HEK293T (cell line): ENCODE measurements at regions not wholly inside any gene's neighbourhood (a gene's known extent, or its start where the extent isn't known, plus 50 kb on each side); places are given as distances from the start of the nearest gene placed in this dataset.

Experiments
- CTCF ChIA-PET: fragments of 350-600 bp; formaldehyde crosslinking; extraction: SDS; loops from one replicate; lab custom pipeline; 2021; ENCODE audit warnings: antibody characterized with exemption, inconsistent platforms; lab: Yijun Ruan, JAX
- POLR2A ChIA-PET: fragments of 350-600 bp; formaldehyde crosslinking; extraction: SDS; loops from one replicate; lab custom pipeline; 2020; ENCODE audit warnings: antibody characterized with exemption, inconsistent platforms; lab: Yijun Ruan, JAX
- DNase-seq: peaks from one replicate; pipeline ENCODE4 v3.0.0; 2012; ENCODE audit warnings: mixed read lengths; ENCODE audit errors: extremely low spot score
- ARNT ChIP-seq: fragments of 450-650 bp; IDR thresholded peaks from 2 replicates; pipeline ENCODE4 v1.6.1; 2017; ENCODE audit warnings: mild to moderate bottlenecking
- BHLHE40 ChIP-seq: fragments of 450-650 bp; IDR thresholded peaks from 2 replicates; pipeline ENCODE4 v1.6.1; 2016; ENCODE audit warnings: mild to moderate bottlenecking, moderate library complexity, borderline replicate concordance
- CTBP1 ChIP-seq: fragments of 450-650 bp; IDR thresholded peaks from 2 replicates; pipeline ENCODE4 v1.6.1; 2016; ENCODE audit warnings: borderline replicate concordance
- ELF4 ChIP-seq: fragments of 450-650 bp; IDR thresholded peaks from 2 replicates; pipeline ENCODE4 v1.6.1; 2017; ENCODE audit warnings: antibody characterized with exemption
- FOXA1 ChIP-seq: fragments of 450-650 bp; IDR thresholded peaks from 2 replicates; pipeline ENCODE4 v1.6.1; 2016; ENCODE audit warnings: mild to moderate bottlenecking
- FOXK2 ChIP-seq: fragments of 450-650 bp; IDR thresholded peaks from 2 replicates; pipeline ENCODE4 v1.6.1; 2016; ENCODE audit warnings: mild to moderate bottlenecking
- FOXM1 ChIP-seq: fragments of 450-650 bp; IDR thresholded peaks from 2 replicates; pipeline ENCODE4 v1.6.1; 2017; ENCODE audit warnings: mild to moderate bottlenecking, borderline replicate concordance
- HDGF ChIP-seq: fragments of 450-650 bp; IDR thresholded peaks from 2 replicates; pipeline ENCODE4 v1.6.1; 2017; ENCODE audit warnings: antibody characterized with exemption, borderline replicate concordance
- L3MBTL2 ChIP-seq: fragments of 450-650 bp; conservative IDR thresholded peaks from 2 replicates; pipeline ENCODE4 v1.6.1; 2016; ENCODE audit warnings: mild to moderate bottlenecking
- LEF1 ChIP-seq: fragments of 450-650 bp; IDR thresholded peaks from 2 replicates; pipeline ENCODE4 v1.6.1; 2017; ENCODE audit warnings: mild to moderate bottlenecking, borderline replicate concordance
- NFRKB ChIP-seq: fragments of 450-650 bp; IDR thresholded peaks from 2 replicates; pipeline ENCODE4 v1.6.1; 2016; ENCODE audit warnings: mild to moderate bottlenecking, moderate library complexity
- PKNOX1 ChIP-seq: fragments of 450-650 bp; IDR thresholded peaks from 2 replicates; pipeline ENCODE4 v1.6.1; 2016
- SP1 ChIP-seq: fragments of 450-650 bp; IDR thresholded peaks from 2 replicates; pipeline ENCODE4 v1.6.1; 2017
- SUZ12 ChIP-seq: fragments of 450-650 bp; IDR thresholded peaks from 2 replicates; pipeline ENCODE4 v1.6.1; 2016; ENCODE audit warnings: mild to moderate bottlenecking
- TARDBP ChIP-seq: fragments of 450-650 bp; IDR thresholded peaks from 2 replicates; pipeline ENCODE4 v1.6.1; 2016
- ZNF384 ChIP-seq: fragments of 450-650 bp; IDR thresholded peaks from 2 replicates; pipeline ENCODE4 v1.6.1; 2016

GRCh38 chr4:189299706-189300105, 641.0 kb upstream of the FRG1 start:
- ChIA-PET POLR2A (no interaction called here), CTCF (no interaction called here)
- TF ChIP-seq LEF1 (no peak), PKNOX1 (no peak), SP1 (no peak), SUZ12 (no peak), ARNT (no peak), L3MBTL2 (no peak), FOXK2 (no peak), FOXM1 (no peak)
- no peak for DNase-seq

GRCh38 chr4:189301692-189302091, 639.0 kb upstream of the FRG1 start:
- DNase-seq, result no peak
- CTCF ChIA-PET, result no interaction called here
- TF ChIP-seq FOXM1, result no peak
- no peak for TF ChIP-seq FOXA1
- no peak for TF ChIP-seq HDGF
- no peak for TF ChIP-seq L3MBTL2
- no peak for TF ChIP-seq ELF4
- POLR2A ChIA-PET, result no interaction called here

GRCh38 chr4:189302719-189303118, 638.0 kb upstream of the FRG1 start:
- POLR2A ChIA-PET, result no interaction called here

GRCh38 chr4:189304167-189304566, 636.5 kb upstream of the FRG1 start:
- no peak for DNase-seq
- POLR2A ChIA-PET, result no interaction called here
- CTCF ChIA-PET, result no interaction called here
- TF ChIP-seq NFRKB (no peak), PKNOX1 (no peak), FOXM1 (no peak), L3MBTL2 (no peak), FOXA1 (no peak), FOXK2 (no peak), TARDBP (no peak), SP1 (no peak), CTBP1 (no peak), HDGF (no peak), ELF4 (no peak), ARNT (no peak), ZNF384 (no peak), BHLHE40 (no peak), SUZ12 (no peak), LEF1 (no peak)

More at GRCh38 chr4:189302719-189303118, 638.0 kb upstream of the FRG1 start:
- TF ChIP-seq ELF4, result no peak
- no peak for TF ChIP-seq ARNT
- no peak for TF ChIP-seq L3MBTL2
- TF ChIP-seq BHLHE40, result no peak
- no peak for TF ChIP-seq FOXM1
- no peak for TF ChIP-seq ZNF384
- no peak for TF ChIP-seq LEF1
- no peak for TF ChIP-seq SP1
- TF ChIP-seq PKNOX1, result no peak
- no peak for TF ChIP-seq CTBP1
- no peak for TF ChIP-seq FOXA1
- TF ChIP-seq FOXK2, result no peak
- TF ChIP-seq SUZ12, result no peak
- no peak for TF ChIP-seq TARDBP
- TF ChIP-seq HDGF, result no peak
- no peak for TF ChIP-seq NFRKB
- CTCF ChIA-PET, result no interaction called here
- DNase-seq, result no peak

- CTCF ChIA-PET, result no interaction called here
- TF ChIP-seq SUZ12, result no peak
- TF ChIP-seq TARDBP, result no peak
- TF ChIP-seq BHLHE40, result no peak
- TF ChIP-seq LEF1, result no peak
- TF ChIP-seq L3MBTL2, result no peak
- no peak for TF ChIP-seq HDGF
- no peak for TF ChIP-seq ZNF384
- TF ChIP-seq ARNT, result no peak
- TF ChIP-seq FOXA1, result no peak
- no peak for TF ChIP-seq CTBP1
- no peak for TF ChIP-seq PKNOX1
- TF ChIP-seq NFRKB, result no peak
- TF ChIP-seq SP1, result no peak
These were observed 635.9 kb upstream of the FRG1 start for GRCh38 chr4:189304809-189305208.

GRCh38 chr4:189305500-189305899, 635.2 kb upstream of the FRG1 start:
- ChIA-PET CTCF (no interaction called here), POLR2A (no interaction called here)
- no peak for TF ChIP-seq CTBP1
- DNase-seq, result no peak

More at GRCh38 chr4:189304809-189305208, 635.9 kb upstream of the FRG1 start:
- POLR2A ChIA-PET, result no interaction called here
- no peak for DNase-seq
